H9 (cell line): ENCODE measurements at regions not wholly inside any gene's neighbourhood (a gene's known extent, or its start where the extent isn't known, plus 50 kb on each side); places are given as distances from the start of the nearest gene placed in this dataset.

Experiments
- DNase-seq: peaks from one replicate; pipeline ENCODE4 v3.0.0-alpha.2; 2017
- H2AFZ ChIP-seq: one replicate; pipeline ENCODE4 v1.6.1; 2013; ENCODE audit warnings: mild to moderate bottlenecking, low read length, control low read depth, moderate library complexity
- H2AK5ac ChIP-seq: 2 replicates; pipeline ENCODE4 v1.6.1; 2013; ENCODE audit warnings: low read length, control low read depth, mixed read lengths; ENCODE audit not compliant: insufficient read length
- H2BK120ac ChIP-seq: one replicate; pipeline ENCODE4 v1.6.1; 2013; ENCODE audit warnings: low read depth, mild to moderate bottlenecking, low read length, control low read depth, inconsistent platforms; ENCODE audit not compliant: poor library complexity, severe bottlenecking
- H2BK12ac ChIP-seq: 2 replicates; pipeline ENCODE4 v1.6.1; 2013; ENCODE audit warnings: low read length, control low read depth, mixed read lengths, low read depth; ENCODE audit not compliant: insufficient read length
- H2BK15ac ChIP-seq: 2 replicates; pipeline ENCODE4 v1.6.1; 2013; ENCODE audit warnings: low read depth, low read length, control low read depth
- H2BK20ac ChIP-seq: one replicate; pipeline ENCODE4 v1.6.1; 2013; ENCODE audit warnings: low read depth, mild to moderate bottlenecking, low read length, control low read depth, inconsistent platforms; ENCODE audit not compliant: poor library complexity, severe bottlenecking
- H2BK5ac ChIP-seq: 2 replicates; pipeline ENCODE4 v1.6.1; 2013; ENCODE audit warnings: low read length, control low read depth, mixed read lengths; ENCODE audit not compliant: insufficient read length
- H3K14ac ChIP-seq: 2 replicates; pipeline ENCODE4 v1.6.1; 2013; ENCODE audit warnings: low read length, control low read depth; ENCODE audit not compliant: insufficient read depth
- H3K18ac ChIP-seq: 2 replicates; pipeline ENCODE4 v1.6.1; 2013; ENCODE audit warnings: low read depth, mild to moderate bottlenecking, mixed read lengths, low read length, control low read depth; ENCODE audit not compliant: insufficient read length
- H3K23ac ChIP-seq: 2 replicates; pipeline ENCODE4 v1.6.1; 2013; ENCODE audit warnings: low read length, control low read depth, mixed read lengths, low read depth; ENCODE audit not compliant: insufficient read length
- H3K23me2 ChIP-seq: 2 replicates; pipeline ENCODE4 v1.6.1; 2013; ENCODE audit warnings: low read depth, mild to moderate bottlenecking, mixed read lengths, low read length, control low read depth; ENCODE audit not compliant: insufficient read length, poor library complexity, severe bottlenecking
- H3K27ac ChIP-seq: 2 replicates; pipeline ENCODE4 v1.5.1; 2013; ENCODE audit warnings: low read length, control low read depth, mixed read lengths, low read depth; ENCODE audit not compliant: insufficient read length
- H3K27me3 ChIP-seq: 2 replicates; pipeline ENCODE4 v1.6.1; 2013; ENCODE audit warnings: low read length, control low read depth, inconsistent platforms; ENCODE audit not compliant: insufficient read depth
- H3K4ac ChIP-seq: 2 replicates; pipeline ENCODE4 v1.6.1; 2013; ENCODE audit warnings: low read depth, mild to moderate bottlenecking, control low read depth, inconsistent platforms, low read length, moderate library complexity
- H3K4me1 ChIP-seq: 2 replicates; pipeline ENCODE4 v1.6.1; 2013; ENCODE audit warnings: low read length, control low read depth, inconsistent platforms; ENCODE audit not compliant: insufficient read depth
- H3K4me2 ChIP-seq: 2 replicates; pipeline ENCODE4 v1.6.1; 2013; ENCODE audit warnings: low read length, control low read depth, mixed read lengths; ENCODE audit not compliant: insufficient read length, insufficient read depth
- H3K56ac ChIP-seq: 2 replicates; pipeline ENCODE4 v1.6.1; 2013; ENCODE audit warnings: low read depth, mild to moderate bottlenecking, mixed read lengths, low read length, control low read depth; ENCODE audit not compliant: insufficient read length
- H3K79me1 ChIP-seq: 2 replicates; pipeline ENCODE4 v1.6.1; 2013; ENCODE audit warnings: low read depth, mild to moderate bottlenecking, moderate library complexity, low read length, control low read depth, inconsistent platforms; ENCODE audit not compliant: insufficient read depth, poor library complexity, severe bottlenecking
- H3K79me2 ChIP-seq: 2 replicates; pipeline ENCODE4 v1.6.1; 2013; ENCODE audit warnings: low read length, control low read depth, inconsistent platforms; ENCODE audit not compliant: insufficient read depth
- H3K9ac ChIP-seq: 2 replicates; pipeline ENCODE4 v1.6.1; 2013; ENCODE audit warnings: low read length, control low read depth, mixed read lengths; ENCODE audit not compliant: insufficient read length; ENCODE audit errors: extremely low read depth
- H3K9me3 ChIP-seq: one replicate; pipeline ENCODE4 v1.6.1; 2013; ENCODE audit warnings: low read depth, low read length, inconsistent platforms; ENCODE audit not compliant: control insufficient read depth
- H3T11ph ChIP-seq: one replicate; pipeline ENCODE4 v1.6.1; 2013; ENCODE audit warnings: mild to moderate bottlenecking, low read length, control low read depth, inconsistent platforms
- H4K20me1 ChIP-seq: one replicate; pipeline ENCODE4 v1.6.1; 2013; ENCODE audit not compliant: control insufficient read depth, insufficient read length, insufficient read depth
- H4K5ac ChIP-seq: 2 replicates; pipeline ENCODE4 v1.6.1; 2013; ENCODE audit warnings: low read depth, mild to moderate bottlenecking, mixed read lengths, low read length, control low read depth; ENCODE audit not compliant: insufficient read length
- H4K8ac ChIP-seq: replicated peaks from 2 replicates; pipeline ENCODE4 v1.6.1; 2013; ENCODE audit warnings: low read length, control low read depth, mixed read lengths, low read depth; ENCODE audit not compliant: insufficient read length
- H4K91ac ChIP-seq: 2 replicates; pipeline ENCODE4 v1.6.1; 2013; ENCODE audit warnings: low read depth, mild to moderate bottlenecking, moderate library complexity, mixed read lengths, low read length, control low read depth; ENCODE audit not compliant: insufficient read length
- H3K27ac Mint-ChIP-seq, 3 experiments: 2 replicates in 2 of 3; 3 replicates in 1 of 3; pipeline ENCODE4 v1.8.0; 2020 to 2021; ENCODE audit warnings: mixed read lengths in 3 of 3, mild to moderate bottlenecking in 1 of 3, moderate library complexity in 1 of 3
- H3K27me3 Mint-ChIP-seq: 2 replicates; pipeline ENCODE4 v1.8.0; 2021; ENCODE audit warnings: low read depth, mild to moderate bottlenecking, moderate library complexity, mixed read lengths
- H3K36me3 Mint-ChIP-seq, 3 experiments: 2 replicates in 2 of 3; 3 replicates in 1 of 3; pipeline ENCODE4 v1.8.0; 2020 to 2021; ENCODE audit warnings: low read depth in 3 of 3, mixed read lengths in 3 of 3; ENCODE audit not compliant: insufficient read depth in 1 of 3
- H3K4me1 Mint-ChIP-seq, 2 experiments: 2 replicates each; pipeline ENCODE4 v1.8.0; 2020; ENCODE audit warnings: mixed read lengths in 2 of 2
- H3K4me3 Mint-ChIP-seq, 2 experiments: 2 replicates in 1 of 2; 3 replicates in 1 of 2; pipeline ENCODE4 v1.8.0; 2020 to 2021; ENCODE audit warnings: mild to moderate bottlenecking in 2 of 2, mixed read lengths in 2 of 2, moderate library complexity in 1 of 2
- H3K9me3 Mint-ChIP-seq, 2 experiments: 2 replicates in 1 of 2; 3 replicates in 1 of 2; pipeline ENCODE4 v1.8.0; 2020; ENCODE audit warnings: mild to moderate bottlenecking in 2 of 2, mixed read lengths in 2 of 2, moderate library complexity in 1 of 2
- WGBS: extraction: QIAGEN DNeasy Blood & Tissue Kit; methylation state at CpG from one replicate; pipeline ENCODE4 v1.1.7; 2013; ENCODE audit warnings: missing lambda C conversion rate, low lambda C conversion rate, mixed read lengths; ENCODE audit not compliant: insufficient read length; ENCODE audit errors: extremely low coverage; 5-methylcytosine and 5-hydroxymethylcytosine counted together
- TF ChIP-seq, protein P1 (sequence below): fragments of 200-600 bp; sonication (generic); conservative IDR thresholded peaks from 3 replicates; pipeline ENCODE4 v1.8.0; 2021; ENCODE audit warnings: antibody characterized with exemption, mild to moderate bottlenecking

DNA sequence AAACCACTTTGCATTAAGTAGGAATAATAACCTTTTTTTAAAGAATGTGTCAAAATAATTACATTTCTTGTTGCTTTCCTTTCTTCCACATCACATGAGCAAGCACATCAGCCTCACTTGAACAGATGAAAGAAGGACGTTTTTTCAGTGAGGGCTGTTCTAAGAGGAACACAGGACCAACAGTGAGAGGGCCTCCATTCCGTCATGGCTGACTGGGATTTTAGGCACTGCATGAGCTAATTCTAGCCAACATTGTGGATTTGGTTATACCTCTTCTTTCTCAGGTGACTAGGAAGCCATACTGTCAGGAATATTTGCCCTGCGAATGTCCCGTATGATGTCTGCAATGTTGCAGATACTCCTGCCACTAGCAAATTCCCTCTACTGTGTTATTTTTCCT, 87.6 kb downstream of the LINC00237 start:
- no peak overlapping the region for H2AFZ ChIP-seq
- H3K4me3 Mint-ChIP-seq = no peak overlapping the region
- no peak overlapping the region for H3K4me2 ChIP-seq
- no peak overlapping the region for H3K4ac ChIP-seq
- H2BK15ac ChIP-seq = no peak overlapping the region
- no peak overlapping the region for H2BK12ac ChIP-seq
- H2BK5ac ChIP-seq = no peak overlapping the region
- H3K14ac ChIP-seq = no peak overlapping the region
- peaks cover 38 to 40% of the 10 kb centered on the region in 2 experiments for H3K4me1 Mint-ChIP-seq
- no peak overlapping the region for H2BK20ac ChIP-seq
- no CpG with 5 or more reads among the region's 4 CpGs for WGBS
- TF ChIP-seq, protein P1, sequence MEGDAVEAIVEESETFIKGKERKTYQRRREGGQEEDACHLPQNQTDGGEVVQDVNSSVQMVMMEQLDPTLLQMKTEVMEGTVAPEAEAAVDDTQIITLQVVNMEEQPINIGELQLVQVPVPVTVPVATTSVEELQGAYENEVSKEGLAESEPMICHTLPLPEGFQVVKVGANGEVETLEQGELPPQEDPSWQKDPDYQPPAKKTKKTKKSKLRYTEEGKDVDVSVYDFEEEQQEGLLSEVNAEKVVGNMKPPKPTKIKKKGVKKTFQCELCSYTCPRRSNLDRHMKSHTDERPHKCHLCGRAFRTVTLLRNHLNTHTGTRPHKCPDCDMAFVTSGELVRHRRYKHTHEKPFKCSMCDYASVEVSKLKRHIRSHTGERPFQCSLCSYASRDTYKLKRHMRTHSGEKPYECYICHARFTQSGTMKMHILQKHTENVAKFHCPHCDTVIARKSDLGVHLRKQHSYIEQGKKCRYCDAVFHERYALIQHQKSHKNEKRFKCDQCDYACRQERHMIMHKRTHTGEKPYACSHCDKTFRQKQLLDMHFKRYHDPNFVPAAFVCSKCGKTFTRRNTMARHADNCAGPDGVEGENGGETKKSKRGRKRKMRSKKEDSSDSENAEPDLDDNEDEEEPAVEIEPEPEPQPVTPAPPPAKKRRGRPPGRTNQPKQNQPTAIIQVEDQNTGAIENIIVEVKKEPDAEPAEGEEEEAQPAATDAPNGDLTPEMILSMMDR = no peak
- H4K5ac ChIP-seq = no peak overlapping the region
- no peak overlapping the region for H3K27ac ChIP-seq
- H3K18ac ChIP-seq = no peak overlapping the region
- H3K23me2 ChIP-seq = no peaks in the 10 kb centered on the region
- no peak for DNase-seq
- H3K79me1 ChIP-seq = no peaks in the 10 kb centered on the region
- no peak overlapping the region for H2BK120ac ChIP-seq
- H4K20me1 ChIP-seq = no peaks in the 10 kb centered on the region
- H3K9me3 Mint-ChIP-seq = no peaks in the 10 kb centered on the region
- H4K8ac ChIP-seq = no peak overlapping the region
- H3K27me3 Mint-ChIP-seq = peaks cover 2% of the 10 kb centered on the region
- H3K23ac ChIP-seq = no peak overlapping the region
- H2AK5ac ChIP-seq = no peak overlapping the region
- H4K91ac ChIP-seq = no peak overlapping the region
- H3K79me2 ChIP-seq = no peaks in the 10 kb centered on the region
- no peak overlapping the region for H3K56ac ChIP-seq
- H3K9ac ChIP-seq = no peak overlapping the region
- no peaks in the 10 kb centered on the region; the same call in 1 of the 2 replicates for H3K27me3 ChIP-seq
- H3K36me3 Mint-ChIP-seq = peaks cover 0 to 2% (median 0%) of the 10 kb centered on the region in 3 experiments; a peak in 2 of 7 replicates
- peaks cover 7% of the 10 kb centered on the region; the same call in 1 of the 2 replicates for H3K4me1 ChIP-seq
- no peak overlapping the region for H3T11ph ChIP-seq
- no peak overlapping the region for H3K27ac Mint-ChIP-seq
- no peaks in the 10 kb centered on the region for H3K9me3 ChIP-seq
